A549 (cell line): ENCODE measurements at regions not wholly inside any gene's neighbourhood (a gene's known extent, or its start where the extent isn't known, plus 50 kb on each side); places are given as distances from the start of the nearest gene placed in this dataset.
"Not testable (repeated sequence)": the region's sequence is repeated elsewhere in the genome, so short reads cannot be mapped to it uniquely, and the experiment has no call there.

Experiments
- ATAC-seq, 2 experiments: fragments of 200-7000 bp in 1 of 2; fragments of >200 bp in 1 of 2; cut with Nextera tagmentation in 1 of 2; cut with Tn5 transposase in 1 of 2; 3 replicates each; pipeline versions ENCODE4 v1.8.0 to v1.9.1; 2018 to 2020; ENCODE audit warnings: mild to moderate bottlenecking in 1 of 2, moderate library complexity in 1 of 2
- CTCF ChIA-PET: fragments of 300-600 bp; sonication (Branson Sonifier 250); formaldehyde crosslinking; extraction: SDS; loops from one replicate; lab custom pipeline; 2021; ENCODE audit warnings: antibody characterized with exemption, inconsistent platforms; lab: Yijun Ruan, JAX
- POLR2A ChIA-PET: fragments of 350-600 bp; formaldehyde crosslinking; extraction: SDS; loops from one replicate; lab custom pipeline; 2021; ENCODE audit warnings: antibody characterized with exemption, inconsistent platforms; lab: Yijun Ruan, JAX
- DNase-seq, 2 experiments: peaks; one replicate each; pipeline versions ENCODE4 v3.0.0 to v3.0.0-alpha.2; 2011 to 2016; ENCODE audit warnings: low read depth in 1 of 2, low spot score in 1 of 2
- FAIRE-seq: peaks from 2 replicates; lab custom pipeline; 2011; peaks lifted over from hg19 to GRCh38; lab: Jason Lieb, UNC
- H3K27ac ChIP-seq, 2 experiments: fragments of >200 bp; sonication (Bioruptor Twin); formaldehyde crosslinking; 3 replicates each; pipeline ENCODE4 v1.5.1; 2016 to 2017
- H3K4me1 ChIP-seq: fragments of >200 bp; sonication (Bioruptor Twin); formaldehyde crosslinking; 3 replicates; pipeline ENCODE4 v1.6.1; 2016
- H3K4me2 ChIP-seq: fragments of >200 bp; sonication (Bioruptor Twin); formaldehyde crosslinking; 3 replicates; pipeline ENCODE4 v1.6.1; 2016
- H3K4me3 ChIP-seq: fragments of >200 bp; sonication (Bioruptor Twin); formaldehyde crosslinking; 3 replicates; pipeline ENCODE4 v1.5.1; 2016
- H3K9me3 ChIP-seq: fragments of >200 bp; sonication (Bioruptor Twin); formaldehyde crosslinking; 3 replicates; pipeline ENCODE4 v1.6.1; 2016
- BHLHE40 ChIP-seq: IDR thresholded peaks from 2 replicates; pipeline ENCODE4 v1.6.1; 2012; ENCODE audit warnings: low read depth, low read length, inconsistent platforms
- EHMT2 ChIP-seq: fragments of 200-600 bp; sonication (generic); IDR thresholded peaks from 2 replicates; pipeline ENCODE4 v1.6.1; 2016; ENCODE audit warnings: antibody characterized with exemption, low read depth, mild to moderate bottlenecking, moderate library complexity
- HOXA7 ChIP-seq: fragments of 250-450 bp; sonication (Bioruptor Pico); IDR thresholded peaks from 2 replicates; pipeline ENCODE4 v1.5.0; 2020; ENCODE audit warnings: mild to moderate bottlenecking, moderate library complexity
- HOXB13 ChIP-seq: fragments of 250-450 bp; sonication (Bioruptor Pico); IDR thresholded peaks from 2 replicates; pipeline ENCODE4 v1.5.0; 2020; ENCODE audit warnings: low read depth, mild to moderate bottlenecking, moderate library complexity
- MYC ChIP-seq: IDR thresholded peaks from 2 replicates; pipeline ENCODE4 v1.6.1; 2012; ENCODE audit warnings: mild to moderate bottlenecking, inconsistent platforms, low read length, improper control_type of control experiment, borderline replicate concordance
- PHF8 ChIP-seq: fragments of 200-600 bp; sonication (generic); IDR thresholded peaks from 2 replicates; pipeline ENCODE4 v1.6.1; 2016; ENCODE audit warnings: low read depth, mild to moderate bottlenecking, antibody characterized with exemption, moderate library complexity, borderline replicate concordance
- ZC3H11A ChIP-seq: fragments of 450-650 bp; IDR thresholded peaks from 2 replicates; pipeline ENCODE4 v1.6.1; 2014; ENCODE audit warnings: antibody characterized with exemption, mild to moderate bottlenecking
- ZNF302 ChIP-seq: fragments of 250-450 bp; sonication (Bioruptor Pico); IDR thresholded peaks from 2 replicates; pipeline ENCODE4 v1.9.0; 2021; ENCODE audit warnings: inconsistent platforms, mild to moderate bottlenecking, moderate library complexity
- WGBS: methylation state at CpG from one replicate; pipeline ENCODE4 v1.1.6; 2017; ENCODE audit errors: missing lambda C conversion rate; 5-methylcytosine and 5-hydroxymethylcytosine counted together
- TF ChIP-seq, protein P1 (sequence below): fragments of 200-600 bp; sonication (generic); IDR thresholded peaks from 2 replicates; pipeline ENCODE4 v1.6.1; 2016; ENCODE audit warnings: antibody characterized with exemption, mild to moderate bottlenecking, moderate library complexity
- TF ChIP-seq, protein P2 (sequence below): IDR thresholded peaks from 2 replicates; pipeline ENCODE4 v1.6.1; 2012
- TF ChIP-seq, protein P3 (sequence below): IDR thresholded peaks from 2 replicates; pipeline ENCODE4 v1.6.1; 2012; ENCODE audit warnings: low read depth, borderline replicate concordance

DNA sequence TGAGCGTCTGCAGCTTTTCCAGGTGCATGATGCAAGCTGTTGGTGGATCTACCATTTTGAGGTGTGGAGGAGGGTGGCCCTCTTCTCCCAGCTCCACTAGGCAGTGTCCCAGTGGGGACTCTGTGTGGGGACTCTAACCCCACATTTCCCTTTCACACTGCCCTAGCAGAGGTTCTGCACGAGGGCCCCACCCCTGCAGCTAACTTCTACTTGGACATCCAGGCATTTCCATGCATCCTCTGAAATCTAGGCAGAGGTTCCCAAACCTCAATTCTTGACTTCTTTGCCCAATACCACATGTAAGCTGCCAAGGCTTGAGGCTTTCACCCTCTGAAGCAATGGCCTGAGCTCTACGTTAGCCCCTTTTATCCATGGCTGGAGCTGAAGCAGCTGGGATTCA, 61.4 kb upstream of the HGFAC start:
- DNase-seq, CTCF ChIA-PET, H3K9me3 ChIP-seq, H3K4me1 ChIP-seq, H3K4me2 ChIP-seq, H3K4me3 ChIP-seq, H3K27ac ChIP-seq, ATAC-seq, FAIRE-seq, POLR2A ChIA-PET: not testable (repeated sequence)
- WGBS = 100% methylated on average over 2 of the region's 3 CpGs

DNA sequence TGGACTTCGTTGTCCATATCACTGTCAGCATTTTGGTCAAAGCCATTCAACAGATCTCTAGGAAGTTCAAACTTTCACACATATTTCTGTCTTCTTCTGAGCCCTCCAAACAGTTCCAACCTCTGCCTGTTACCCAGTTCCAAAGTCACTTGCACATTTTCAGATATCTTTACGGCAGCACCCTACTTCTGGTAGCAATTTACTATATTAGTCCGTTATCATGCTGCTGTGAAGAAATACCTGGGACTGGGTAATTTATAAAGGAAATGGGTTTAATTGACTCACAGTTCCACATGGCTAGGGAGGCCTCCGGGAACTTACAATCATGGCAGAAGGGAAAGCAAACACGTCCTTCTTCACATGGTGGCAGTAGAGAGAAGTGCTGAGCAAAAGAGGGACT, 60.6 kb upstream of the HGFAC start:
- ATAC-seq, H3K9me3 ChIP-seq, DNase-seq, FAIRE-seq, H3K4me1 ChIP-seq, POLR2A ChIA-PET, H3K4me2 ChIP-seq, H3K27ac ChIP-seq, CTCF ChIA-PET, H3K4me3 ChIP-seq: not testable (repeated sequence)
- WGBS = 58% methylated on average over 5 of the region's 5 CpGs

DNA sequence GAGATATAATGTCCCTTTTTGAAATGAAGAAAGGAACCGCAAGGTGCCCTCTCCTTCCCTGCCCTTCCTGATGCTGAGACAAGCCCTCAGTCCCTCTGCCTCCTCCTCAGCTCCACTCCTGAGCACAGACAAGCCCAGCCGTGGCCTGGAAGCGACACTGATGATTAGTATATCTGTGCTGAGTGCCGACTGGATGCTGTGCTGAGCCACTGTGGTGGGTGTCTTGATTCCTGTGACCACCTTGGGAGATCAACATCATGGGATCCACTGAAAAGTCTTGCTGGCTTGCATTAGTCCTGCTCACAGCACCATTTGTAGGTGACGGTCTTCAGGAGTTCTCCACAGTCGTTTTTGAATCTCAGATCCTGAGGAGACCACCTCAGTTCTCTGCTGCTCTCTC, 59.5 kb upstream of the HGFAC start:
- no peak overlapping the region for H3K27ac ChIP-seq
- H3K4me2 ChIP-seq = no peak overlapping the region
- 84% methylated on average over 4 of the region's 6 CpGs for WGBS
- no peaks in the 10 kb centered on the region for H3K4me1 ChIP-seq
- POLR2A ChIA-PET = no interaction called here
- H3K9me3 ChIP-seq = peaks cover 10% of the 10 kb centered on the region
- no peak for TF ChIP-seq MYC
- TF ChIP-seq, protein P1, sequence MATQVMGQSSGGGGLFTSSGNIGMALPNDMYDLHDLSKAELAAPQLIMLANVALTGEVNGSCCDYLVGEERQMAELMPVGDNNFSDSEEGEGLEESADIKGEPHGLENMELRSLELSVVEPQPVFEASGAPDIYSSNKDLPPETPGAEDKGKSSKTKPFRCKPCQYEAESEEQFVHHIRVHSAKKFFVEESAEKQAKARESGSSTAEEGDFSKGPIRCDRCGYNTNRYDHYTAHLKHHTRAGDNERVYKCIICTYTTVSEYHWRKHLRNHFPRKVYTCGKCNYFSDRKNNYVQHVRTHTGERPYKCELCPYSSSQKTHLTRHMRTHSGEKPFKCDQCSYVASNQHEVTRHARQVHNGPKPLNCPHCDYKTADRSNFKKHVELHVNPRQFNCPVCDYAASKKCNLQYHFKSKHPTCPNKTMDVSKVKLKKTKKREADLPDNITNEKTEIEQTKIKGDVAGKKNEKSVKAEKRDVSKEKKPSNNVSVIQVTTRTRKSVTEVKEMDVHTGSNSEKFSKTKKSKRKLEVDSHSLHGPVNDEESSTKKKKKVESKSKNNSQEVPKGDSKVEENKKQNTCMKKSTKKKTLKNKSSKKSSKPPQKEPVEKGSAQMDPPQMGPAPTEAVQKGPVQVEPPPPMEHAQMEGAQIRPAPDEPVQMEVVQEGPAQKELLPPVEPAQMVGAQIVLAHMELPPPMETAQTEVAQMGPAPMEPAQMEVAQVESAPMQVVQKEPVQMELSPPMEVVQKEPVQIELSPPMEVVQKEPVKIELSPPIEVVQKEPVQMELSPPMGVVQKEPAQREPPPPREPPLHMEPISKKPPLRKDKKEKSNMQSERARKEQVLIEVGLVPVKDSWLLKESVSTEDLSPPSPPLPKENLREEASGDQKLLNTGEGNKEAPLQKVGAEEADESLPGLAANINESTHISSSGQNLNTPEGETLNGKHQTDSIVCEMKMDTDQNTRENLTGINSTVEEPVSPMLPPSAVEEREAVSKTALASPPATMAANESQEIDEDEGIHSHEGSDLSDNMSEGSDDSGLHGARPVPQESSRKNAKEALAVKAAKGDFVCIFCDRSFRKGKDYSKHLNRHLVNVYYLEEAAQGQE = no peak
- TF ChIP-seq, protein P2, sequence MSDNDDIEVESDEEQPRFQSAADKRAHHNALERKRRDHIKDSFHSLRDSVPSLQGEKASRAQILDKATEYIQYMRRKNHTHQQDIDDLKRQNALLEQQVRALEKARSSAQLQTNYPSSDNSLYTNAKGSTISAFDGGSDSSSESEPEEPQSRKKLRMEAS = no peak
- no peak for TF ChIP-seq HOXB13 (CRISPR knock-in tag)
- TF ChIP-seq PHF8 = no peak
- TF ChIP-seq HOXA7 (CRISPR knock-in tag) = no peak
- FAIRE-seq = no peak
- DNase-seq = no peak
- ATAC-seq = no peak
- H3K4me3 ChIP-seq = no peak overlapping the region
- CTCF ChIA-PET = no interaction called here

DNA sequence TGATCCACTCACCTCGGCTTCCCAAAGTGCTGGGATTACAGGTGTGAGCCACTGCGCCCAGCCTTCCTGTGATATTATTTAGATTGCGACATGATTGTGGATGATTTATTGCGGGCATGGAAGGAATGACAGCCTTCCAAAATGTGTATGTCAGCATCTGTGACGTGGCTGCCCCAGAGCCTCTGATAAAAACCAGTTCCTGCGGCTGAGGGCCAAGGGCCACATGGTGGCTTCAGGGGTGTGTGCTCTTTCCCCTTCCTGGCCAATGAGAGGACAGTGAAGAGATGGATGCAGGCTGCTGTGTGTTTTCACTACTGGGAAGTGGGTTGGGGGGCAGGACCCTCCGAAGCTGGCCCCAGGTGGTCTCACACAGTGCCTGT, 57.4 kb upstream of the HGFAC start:
- FAIRE-seq = no peak
- TF ChIP-seq, protein P1 = no peak
- no peak for TF ChIP-seq ZC3H11A
- TF ChIP-seq, protein P3, sequence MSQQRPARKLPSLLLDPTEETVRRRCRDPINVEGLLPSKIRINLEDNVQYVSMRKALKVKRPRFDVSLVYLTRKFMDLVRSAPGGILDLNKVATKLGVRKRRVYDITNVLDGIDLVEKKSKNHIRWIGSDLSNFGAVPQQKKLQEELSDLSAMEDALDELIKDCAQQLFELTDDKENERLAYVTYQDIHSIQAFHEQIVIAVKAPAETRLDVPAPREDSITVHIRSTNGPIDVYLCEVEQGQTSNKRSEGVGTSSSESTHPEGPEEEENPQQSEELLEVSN = no peak
- TF ChIP-seq BHLHE40 = no peak
- no peak for TF ChIP-seq EHMT2
- TF ChIP-seq ZNF302 (CRISPR knock-in tag) = no peak
- no peak for TF ChIP-seq HOXB13 (CRISPR knock-in tag)
- TF ChIP-seq, all 56 proteins: peak for 0
- ChIA-PET POLR2A (no interaction called here), CTCF (no interaction called here)
- 88% methylated on average over 7 of the region's 7 CpGs for WGBS
- Histone ChIP-seq H3K4me3 (no peak overlapping the region), H3K9me3 (peaks cover 10% of the 10 kb centered on the region), H3K4me2 (no peak overlapping the region), H3K27ac (no peak overlapping the region), H3K4me1 (no peaks in the 10 kb centered on the region)
- DNase-seq (no peak), ATAC-seq (no peak)
